MM.1S (cell line): ENCODE measurements at regions not wholly inside any gene's neighbourhood (a gene's known extent, or its start where the extent isn't known, plus 50 kb on each side); places are given as distances from the start of the nearest gene placed in this dataset.
"Not testable (repeated sequence)": the region's sequence is repeated elsewhere in the genome, so short reads cannot be mapped to it uniquely, and the experiment has no call there.

Experiments
- DNase-seq: peaks from one replicate; pipeline ENCODE4 v3.0.0-alpha.2; 2015
- H2AFZ ChIP-seq: fragments of 300-600 bp; sonication (generic); 2 replicates; pipeline ENCODE4 v1.6.0; 2016; ENCODE audit warnings: antibody characterized with exemption, low read length
- H3F3A ChIP-seq: fragments of 300-600 bp; sonication (generic); 2 replicates; pipeline ENCODE4 v1.6.1; 2016; ENCODE audit warnings: mild to moderate bottlenecking, antibody characterized with exemption, low read length, moderate library complexity, mixed read lengths; ENCODE audit not compliant: insufficient read depth
- H3K27ac ChIP-seq: fragments of 300-600 bp; sonication (generic); 2 replicates; pipeline ENCODE4 v1.5.1; 2016; ENCODE audit warnings: mild to moderate bottlenecking, low read length
- H3K27me3 ChIP-seq: fragments of 300-600 bp; sonication (generic); replicated peaks from 2 replicates; pipeline ENCODE4 v1.6.0; 2016; ENCODE audit warnings: low read length; ENCODE audit not compliant: insufficient read depth
- H3K36me3 ChIP-seq: fragments of 300-600 bp; sonication (generic); replicated peaks from 2 replicates; pipeline ENCODE4 v1.6.1; 2016; ENCODE audit warnings: mild to moderate bottlenecking, low read length, mixed read lengths; ENCODE audit not compliant: insufficient read depth
- H3K4me1 ChIP-seq: fragments of 300-600 bp; sonication (generic); 2 replicates; pipeline ENCODE4 v1.6.1; 2016; ENCODE audit warnings: low read length, mixed read lengths
- H3K4me2 ChIP-seq: fragments of 300-600 bp; sonication (generic); 2 replicates; pipeline ENCODE4 v1.6.0; 2016; ENCODE audit warnings: low read depth, low read length
- H3K4me3 ChIP-seq: fragments of 300-600 bp; sonication (generic); 2 replicates; pipeline ENCODE4 v1.5.1; 2016; ENCODE audit warnings: low read length, mixed read lengths
- H3K79me2 ChIP-seq: fragments of 300-600 bp; sonication (generic); 2 replicates; pipeline ENCODE4 v1.6.1; 2016; ENCODE audit warnings: mixed run types, low read length, mixed read lengths
- H3K9ac ChIP-seq: fragments of 300-600 bp; sonication (generic); 2 replicates; pipeline ENCODE4 v1.6.1; 2016; ENCODE audit warnings: low read length, mixed read lengths
- H3K9me2 ChIP-seq: fragments of 300-600 bp; sonication (generic); replicated peaks from 2 replicates; pipeline ENCODE4 v1.6.1; 2016; ENCODE audit warnings: mild to moderate bottlenecking, low read length, mixed read lengths; ENCODE audit not compliant: insufficient read depth
- H3K9me3 ChIP-seq: fragments of 300-600 bp; sonication (generic); replicated peaks from 2 replicates; pipeline ENCODE4 v1.6.1; 2016; ENCODE audit warnings: mild to moderate bottlenecking, low read length, mixed read lengths; ENCODE audit not compliant: insufficient read depth
- H4K20me1 ChIP-seq: fragments of 300-600 bp; sonication (generic); 2 replicates; pipeline ENCODE4 v1.6.1; 2016; ENCODE audit warnings: mild to moderate bottlenecking, low read length, moderate library complexity, mixed read lengths; ENCODE audit not compliant: insufficient read depth
- CTCF ChIP-seq: fragments of 300-600 bp; sonication (generic); IDR thresholded peaks from 2 replicates; pipeline ENCODE4 v1.5.1; 2016; ENCODE audit warnings: antibody characterized with exemption, low read length, mixed read lengths
- EZH2 ChIP-seq: fragments of 300-600 bp; sonication (generic); optimal IDR thresholded peaks from 2 replicates; pipeline ENCODE3; 2017; ENCODE audit warnings: low read depth, mild to moderate bottlenecking, antibody characterized with exemption, low read length, mixed read lengths
- EZH2phosphoT487 ChIP-seq: fragments of 300-600 bp; sonication (generic); IDR thresholded peaks from 2 replicates; pipeline ENCODE4 v1.6.1; 2018; ENCODE audit warnings: antibody characterized with exemption, low read length

DNA sequence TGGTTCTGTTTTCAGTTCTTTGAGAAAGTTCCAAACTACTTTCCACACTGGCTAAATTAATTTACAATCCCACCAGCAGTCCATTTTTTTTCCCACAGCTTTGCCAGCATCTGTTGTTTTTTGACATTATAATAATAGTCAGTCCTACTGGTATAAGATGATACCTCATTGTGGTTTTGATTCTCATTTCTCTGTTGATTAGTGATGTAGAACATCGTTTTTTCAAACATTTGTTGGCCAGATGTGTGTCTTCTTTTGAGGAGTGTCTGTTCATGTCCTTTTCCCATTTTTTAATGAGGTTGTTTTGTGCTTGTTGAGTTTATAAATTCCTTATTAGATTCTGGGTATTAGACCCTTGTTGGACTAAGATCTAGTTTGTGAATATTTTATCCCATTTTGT lies 376.8 kb upstream of the NT5C1B start:
- Histone ChIP-seq H3K27me3 (no peaks in the 10 kb centered on the region), H3K79me2 (no peaks in the 10 kb centered on the region)
- TF ChIP-seq EZH2phosphoT487 (no peak), CTCF (no peak), EZH2 (no peak)

DNA sequence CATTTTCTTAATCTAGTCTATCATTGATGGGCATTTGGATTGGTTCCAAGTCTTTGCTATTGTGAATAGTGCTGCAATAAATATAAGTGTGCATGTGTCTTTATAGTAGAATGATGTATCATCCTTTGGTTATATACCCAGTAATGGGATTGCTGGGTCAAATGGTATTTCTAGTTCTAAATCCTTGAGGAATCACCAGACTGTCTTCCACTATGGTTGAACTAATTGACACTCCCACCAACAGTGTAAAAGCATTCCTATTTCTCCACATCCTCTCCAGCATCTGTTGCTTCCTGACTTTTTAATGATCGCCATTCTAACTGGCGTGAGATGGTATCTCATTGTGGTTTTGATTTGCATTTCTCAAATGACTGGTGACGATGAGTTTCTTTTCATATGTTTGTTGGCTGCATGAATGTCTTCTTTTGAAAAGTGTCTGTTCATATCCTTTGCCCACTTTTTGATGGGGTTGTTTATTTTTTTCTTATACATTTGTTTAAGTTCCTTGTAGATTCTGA lies 374.4 kb upstream of the NT5C1B start:
- H3K4me1 ChIP-seq, H3K9ac ChIP-seq, H4K20me1 ChIP-seq, DNase-seq, H3K79me2 ChIP-seq, H3K27ac ChIP-seq, H3K36me3 ChIP-seq, H3K4me3 ChIP-seq, H3K4me2 ChIP-seq, H3K27me3 ChIP-seq, H2AFZ ChIP-seq, H3K9me2 ChIP-seq, H3F3A ChIP-seq, H3K9me3 ChIP-seq: not testable (repeated sequence)

More for the DNA sequence above, 376.8 kb upstream of the NT5C1B start:
- no peak overlapping the region for H3K4me2 ChIP-seq
- no peaks in the 10 kb centered on the region for H3K9me3 ChIP-seq
- H3K4me1 ChIP-seq: no peaks in the 10 kb centered on the region
- H3F3A ChIP-seq: no peaks in the 10 kb centered on the region
- H3K4me3 ChIP-seq: no peak overlapping the region
- DNase-seq: no peak
- no peaks in the 10 kb centered on the region for H3K36me3 ChIP-seq
- no peak overlapping the region for H3K9ac ChIP-seq
- H3K9me2 ChIP-seq: no peaks in the 10 kb centered on the region
- H3K27ac ChIP-seq: no peak overlapping the region
- H2AFZ ChIP-seq: no peak overlapping the region
- no peaks in the 10 kb centered on the region for H4K20me1 ChIP-seq

DNA sequence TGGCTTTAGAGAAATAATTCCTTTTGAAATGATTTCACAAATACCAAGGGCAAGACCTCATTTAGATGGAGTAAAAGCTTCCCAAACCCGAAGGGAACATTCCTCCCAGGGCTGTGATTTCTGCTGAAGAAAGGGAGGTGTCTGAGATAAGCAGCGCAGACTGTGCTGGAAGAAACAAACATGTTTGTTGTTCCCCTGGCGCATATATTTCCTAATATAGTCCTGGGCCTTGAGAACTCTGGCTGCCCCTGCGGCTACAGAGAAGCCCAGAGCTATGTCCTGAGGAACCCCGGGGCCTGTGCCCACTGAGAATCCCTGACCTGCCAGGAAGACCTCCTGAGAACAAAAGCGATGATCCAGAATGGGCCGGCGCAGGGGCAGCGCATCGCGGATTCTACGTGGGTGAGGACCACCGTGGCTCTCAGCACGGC lies 372.6 kb upstream of the NT5C1B start:
- Histone ChIP-seq H2AFZ (no peak overlapping the region), H3K79me2 (no peaks in the 10 kb centered on the region), H3K9me2 (no peaks in the 10 kb centered on the region), H3K36me3 (no peaks in the 10 kb centered on the region), H4K20me1 (no peaks in the 10 kb centered on the region), H3K4me3 (no peak overlapping the region), H3F3A (no peaks in the 10 kb centered on the region), H3K27me3 (no peaks in the 10 kb centered on the region), H3K4me2 (no peak overlapping the region), H3K27ac (no peak overlapping the region), H3K9me3 (no peaks in the 10 kb centered on the region), H3K4me1 (no peaks in the 10 kb centered on the region), H3K9ac (no peak overlapping the region)
- DNase-seq: no peak
- TF ChIP-seq EZH2phosphoT487 (no peak), EZH2 (no peak), CTCF (no peak)

GRCh38 chr2:18959952-18960717 lies 370.8 kb upstream of the NT5C1B start:
- DNase-seq: no peak
- H3K9me3 ChIP-seq: no peaks in the 10 kb centered on the region
- H3K9me2 ChIP-seq: no peaks in the 10 kb centered on the region
- H3K4me2 ChIP-seq: no peak overlapping the region
- H3K79me2 ChIP-seq: no peaks in the 10 kb centered on the region
- H3K27me3 ChIP-seq: no peaks in the 10 kb centered on the region
- H4K20me1 ChIP-seq: no peaks in the 10 kb centered on the region
- H3K9ac ChIP-seq: no peak overlapping the region
- no peak overlapping the region for H2AFZ ChIP-seq
- H3K4me1 ChIP-seq: no peaks in the 10 kb centered on the region
- no peaks in the 10 kb centered on the region for H3K36me3 ChIP-seq
- no peak overlapping the region for H3K4me3 ChIP-seq
- H3K27ac ChIP-seq: no peak overlapping the region
- TF ChIP-seq EZH2phosphoT487 (no peak), CTCF (no peak), EZH2 (no peak)
- H3F3A ChIP-seq: no peaks in the 10 kb centered on the region
